Midbrain (tissue), 1 donor: ENCODE measurements at regions not wholly inside any gene's neighbourhood (a gene's known extent, or its start where the extent isn't known, plus 50 kb on each side); places are given as distances from the start of the nearest gene placed in this dataset.
"Not testable (repeated sequence)": the region's sequence is repeated elsewhere in the genome, so short reads cannot be mapped to it uniquely, and the experiment has no call there.

Experiments
- DNase-seq: peaks from one replicate; lab custom pipeline; 2025; lab: John Stamatoyannopoulos, UW

GRCh38 chr7:54115028-54115763 lies 427.0 kb upstream of the VSTM2A start:
- DNase-seq = no peak

GRCh38 chr7:54116956-54117355 lies 425.2 kb upstream of the VSTM2A start:
- no peak for DNase-seq

- no peak for DNase-seq
Measured at GRCh38 chr7:54129035-54129434, 413.1 kb upstream of the VSTM2A start.

GRCh38 chr7:54141576-54141975 lies 400.6 kb upstream of the VSTM2A start:
- no peak for DNase-seq

GRCh38 chr7:54145716-54146115 lies 396.5 kb upstream of the VSTM2A start:
- DNase-seq = no peak

- no peak for DNase-seq
Measured at GRCh38 chr7:54153462-54153861, 388.7 kb upstream of the VSTM2A start.

GRCh38 chr7:54159088-54159487 lies 383.1 kb upstream of the VSTM2A start:
- no peak for DNase-seq

GRCh38 chr7:54161621-54162020 lies 380.6 kb upstream of the VSTM2A start:
- DNase-seq = no peak

GRCh38 chr7:54166419-54166818 lies 375.8 kb upstream of the VSTM2A start:
- DNase-seq = no peak

- DNase-seq = no peak
Measured at GRCh38 chr7:54179321-54180029, 362.7 kb upstream of the VSTM2A start.

GRCh38 chr7:54180796-54181195 lies 361.4 kb upstream of the VSTM2A start:
- no peak for DNase-seq

- DNase-seq = no peak
Measured at GRCh38 chr7:54183055-54183454, 359.1 kb upstream of the VSTM2A start.

- DNase-seq = no peak
Measured at GRCh38 chr7:54186336-54186735, 355.8 kb upstream of the VSTM2A start.

- no peak for DNase-seq
Measured at GRCh38 chr7:54187886-54188685, 354.1 kb upstream of the VSTM2A start.

GRCh38 chr7:54188843-54189242 lies 353.3 kb upstream of the VSTM2A start:
- no peak for DNase-seq

GRCh38 chr7:54189330-54189729 lies 352.8 kb upstream of the VSTM2A start:
- no peak for DNase-seq

GRCh38 chr7:54201501-54201900 lies 340.7 kb upstream of the VSTM2A start:
- no peak for DNase-seq

- DNase-seq = no peak
Measured at GRCh38 chr7:54215424-54215823, 326.8 kb upstream of the VSTM2A start.

GRCh38 chr7:54226030-54226429 lies 316.1 kb upstream of the VSTM2A start:
- not testable (repeated sequence) for DNase-seq

- no peak for DNase-seq
Measured at GRCh38 chr7:54242776-54243175, 299.4 kb upstream of the VSTM2A start.

- DNase-seq = no peak
Measured at GRCh38 chr7:54245020-54245419, 297.2 kb upstream of the VSTM2A start.

- no peak for DNase-seq
Measured at GRCh38 chr7:54249686-54250085, 292.5 kb upstream of the VSTM2A start.
